ENCODE measurements at regions not wholly inside any gene's neighbourhood (a gene's known extent, or its start where the extent isn't known, plus 50 kb on each side); places are given as distances from the start of the nearest gene placed in this dataset.
A peak's percentile ranks its signal among the peaks of the same experiment; 100 is the strongest.

- no peaks in the 10 kb centered on the region for H3K36me3 ChIP-seq (ENCODE audit: control insufficient read depth, insufficient read depth, low read length)
- no peaks in the 10 kb centered on the region for H3K9me3 ChIP-seq (replicated peaks; ENCODE audit: control insufficient read depth, low read depth, low read length)
- no peak overlapping the region for H3K4me3 ChIP-seq (ENCODE audit: low read length)
- WGBS (ENCODE audit: insufficient coverage), result 0% methylated on average over 1 of the region's 1 CpG
- H3K27me3 ChIP-seq (ENCODE audit: control insufficient read depth, insufficient read depth, low read length), result no peaks in the 10 kb centered on the region
- no peaks in the 10 kb centered on the region for H3K4me1 ChIP-seq (ENCODE audit: control insufficient read depth, insufficient read depth, low read length)
- no peak overlapping the region for H3K27ac ChIP-seq (ENCODE audit: low read length)
- no peak for DNase-seq
Observed at GRCh38 chr2:180231015-180231414, 223.9 kb upstream of the CWC22 start.

GRCh38 chr2:180227461-180227860, 220.4 kb upstream of the CWC22 start:
- no CpG with 5 or more reads among the region's 2 CpGs for WGBS (ENCODE audit: insufficient coverage)
- no peaks in the 10 kb centered on the region for H3K27me3 ChIP-seq (ENCODE audit: control insufficient read depth, insufficient read depth, low read length)
- H3K27ac ChIP-seq (ENCODE audit: low read length), result no peak overlapping the region
- no peak for DNase-seq
- H3K4me3 ChIP-seq (ENCODE audit: low read length), result no peak overlapping the region
- peaks cover 5% of the 10 kb centered on the region for H3K9me3 ChIP-seq (replicated peaks; ENCODE audit: control insufficient read depth, low read depth, low read length)
- no peaks in the 10 kb centered on the region for H3K36me3 ChIP-seq (ENCODE audit: control insufficient read depth, insufficient read depth, low read length)
- no peaks in the 10 kb centered on the region for H3K4me1 ChIP-seq (ENCODE audit: control insufficient read depth, insufficient read depth, low read length)

- no peak for DNase-seq
- peaks cover 5% of the 10 kb centered on the region for H3K9me3 ChIP-seq (replicated peaks; ENCODE audit: control insufficient read depth, low read depth, low read length)
Observed at GRCh38 chr2:180225118-180225517, 218.0 kb upstream of the CWC22 start.

GRCh38 chr2:180222644-180223043, 215.5 kb upstream of the CWC22 start:
- Histone ChIP-seq H3K4me1 (ENCODE audit: control insufficient read depth, insufficient read depth, low read length) (no peaks in the 10 kb centered on the region), H3K27me3 (ENCODE audit: control insufficient read depth, insufficient read depth, low read length) (no peaks in the 10 kb centered on the region), H3K36me3 (ENCODE audit: control insufficient read depth, insufficient read depth, low read length) (no peaks in the 10 kb centered on the region), H3K9me3 (replicated peaks; ENCODE audit: control insufficient read depth, low read depth, low read length) (peaks cover 5% of the 10 kb centered on the region), H3K4me3 (ENCODE audit: low read length) (no peak overlapping the region), H3K27ac (ENCODE audit: low read length) (no peak overlapping the region)
- DNase-seq, result peak; percentile 77
- 67% methylated on average over 1 of the region's 1 CpG for WGBS (ENCODE audit: insufficient coverage)

More at GRCh38 chr2:180225118-180225517, 218.0 kb upstream of the CWC22 start:
- Histone ChIP-seq H3K27ac (ENCODE audit: low read length) (no peak overlapping the region), H3K36me3 (ENCODE audit: control insufficient read depth, insufficient read depth, low read length) (no peaks in the 10 kb centered on the region), H3K27me3 (ENCODE audit: control insufficient read depth, insufficient read depth, low read length) (no peaks in the 10 kb centered on the region), H3K4me3 (ENCODE audit: low read length) (no peak overlapping the region), H3K4me1 (ENCODE audit: control insufficient read depth, insufficient read depth, low read length) (no peaks in the 10 kb centered on the region)

- DNase-seq, result peak; percentile 7
- Histone ChIP-seq H3K27ac (ENCODE audit: low read length) (no peak overlapping the region), H3K9me3 (replicated peaks; ENCODE audit: control insufficient read depth, low read depth, low read length) (no peaks in the 10 kb centered on the region), H3K27me3 (ENCODE audit: control insufficient read depth, insufficient read depth, low read length) (no peaks in the 10 kb centered on the region), H3K36me3 (ENCODE audit: control insufficient read depth, insufficient read depth, low read length) (no peaks in the 10 kb centered on the region), H3K4me1 (ENCODE audit: control insufficient read depth, insufficient read depth, low read length) (no peaks in the 10 kb centered on the region), H3K4me3 (ENCODE audit: low read length) (no peak overlapping the region)
- no CpG with 5 or more reads among the region's 1 CpG for WGBS (ENCODE audit: insufficient coverage)
Observed at GRCh38 chr2:180219491-180219890, 212.4 kb upstream of the CWC22 start.

GRCh38 chr2:180208841-180209240, 201.7 kb upstream of the CWC22 start:
- no peak overlapping the region for H3K4me3 ChIP-seq (ENCODE audit: low read length)
- H3K4me1 ChIP-seq (ENCODE audit: control insufficient read depth, insufficient read depth, low read length), result no peaks in the 10 kb centered on the region
- WGBS (ENCODE audit: insufficient coverage), result no CpG with 5 or more reads among the region's 2 CpGs
- no peaks in the 10 kb centered on the region for H3K36me3 ChIP-seq (ENCODE audit: control insufficient read depth, insufficient read depth, low read length)
- peak; percentile 11 for DNase-seq
- no peak overlapping the region for H3K27ac ChIP-seq (ENCODE audit: low read length)
- H3K9me3 ChIP-seq (replicated peaks; ENCODE audit: control insufficient read depth, low read depth, low read length), result no peaks in the 10 kb centered on the region
- no peaks in the 10 kb centered on the region for H3K27me3 ChIP-seq (ENCODE audit: control insufficient read depth, insufficient read depth, low read length)

- Histone ChIP-seq H3K27ac (ENCODE audit: low read length) (no peak overlapping the region), H3K4me1 (ENCODE audit: control insufficient read depth, insufficient read depth, low read length) (peaks cover 2% of the 10 kb centered on the region), H3K27me3 (ENCODE audit: control insufficient read depth, insufficient read depth, low read length) (no peaks in the 10 kb centered on the region), H3K4me3 (ENCODE audit: low read length) (no peak overlapping the region), H3K36me3 (ENCODE audit: control insufficient read depth, insufficient read depth, low read length) (no peaks in the 10 kb centered on the region), H3K9me3 (replicated peaks; ENCODE audit: control insufficient read depth, low read depth, low read length) (no peaks in the 10 kb centered on the region)
- no peak for DNase-seq
- no CpG with 5 or more reads among the region's 6 CpGs for WGBS (ENCODE audit: insufficient coverage)
Observed at GRCh38 chr2:180205621-180206235, 198.6 kb upstream of the CWC22 start.

GRCh38 chr2:180203972-180204371, 196.9 kb upstream of the CWC22 start:
- peaks cover 2% of the 10 kb centered on the region for H3K4me1 ChIP-seq (ENCODE audit: control insufficient read depth, insufficient read depth, low read length)
- no peaks in the 10 kb centered on the region for H3K36me3 ChIP-seq (ENCODE audit: control insufficient read depth, insufficient read depth, low read length)
- no peak for DNase-seq
- H3K27ac ChIP-seq (ENCODE audit: low read length), result no peak overlapping the region
- no peaks in the 10 kb centered on the region for H3K27me3 ChIP-seq (ENCODE audit: control insufficient read depth, insufficient read depth, low read length)
- H3K9me3 ChIP-seq (replicated peaks; ENCODE audit: control insufficient read depth, low read depth, low read length), result no peaks in the 10 kb centered on the region
- H3K4me3 ChIP-seq (ENCODE audit: low read length), result no peak overlapping the region
- WGBS (ENCODE audit: insufficient coverage), result no CpG with 5 or more reads among the region's 2 CpGs

- 0% methylated on average over 1 of the region's 7 CpGs for WGBS (ENCODE audit: insufficient coverage)
- no peaks in the 10 kb centered on the region for H3K9me3 ChIP-seq (replicated peaks; ENCODE audit: control insufficient read depth, low read depth, low read length)
- peaks cover 2% of the 10 kb centered on the region for H3K4me1 ChIP-seq (ENCODE audit: control insufficient read depth, insufficient read depth, low read length)
- H3K4me3 ChIP-seq (ENCODE audit: low read length), result peak overlapping the region; percentile 11
- peak overlapping the region; percentile 43 for H3K27ac ChIP-seq (ENCODE audit: low read length)
- DNase-seq, result peak; percentile 93
- H3K27me3 ChIP-seq (ENCODE audit: control insufficient read depth, insufficient read depth, low read length), result no peaks in the 10 kb centered on the region
- H3K36me3 ChIP-seq (ENCODE audit: control insufficient read depth, insufficient read depth, low read length), result no peaks in the 10 kb centered on the region
Observed at GRCh38 chr2:180202467-180202951, 195.4 kb upstream of the CWC22 start.

- Histone ChIP-seq H3K4me1 (ENCODE audit: control insufficient read depth, insufficient read depth, low read length) (no peaks in the 10 kb centered on the region), H3K27ac (ENCODE audit: low read length) (no peak overlapping the region), H3K36me3 (ENCODE audit: control insufficient read depth, insufficient read depth, low read length) (no peaks in the 10 kb centered on the region), H3K27me3 (ENCODE audit: control insufficient read depth, insufficient read depth, low read length) (no peaks in the 10 kb centered on the region), H3K4me3 (ENCODE audit: low read length) (no peak overlapping the region), H3K9me3 (replicated peaks; ENCODE audit: control insufficient read depth, low read depth, low read length) (no peaks in the 10 kb centered on the region)
- no peak for DNase-seq
- 80% methylated on average over 1 of the region's 2 CpGs for WGBS (ENCODE audit: insufficient coverage)
Observed at GRCh38 chr2:180196419-180196977, 189.4 kb upstream of the CWC22 start.

GRCh38 chr2:180195847-180196246, 188.8 kb upstream of the CWC22 start:
- Histone ChIP-seq H3K27ac (ENCODE audit: low read length) (no peak overlapping the region), H3K4me1 (ENCODE audit: control insufficient read depth, insufficient read depth, low read length) (no peaks in the 10 kb centered on the region), H3K36me3 (ENCODE audit: control insufficient read depth, insufficient read depth, low read length) (no peaks in the 10 kb centered on the region), H3K27me3 (ENCODE audit: control insufficient read depth, insufficient read depth, low read length) (no peaks in the 10 kb centered on the region), H3K4me3 (ENCODE audit: low read length) (no peak overlapping the region), H3K9me3 (replicated peaks; ENCODE audit: control insufficient read depth, low read depth, low read length) (no peaks in the 10 kb centered on the region)
- no peak for DNase-seq
